NCI-H446 treated with DMSO at 0.1 percent for 48 hours (cell line): ENCODE measurements at regions not wholly inside any gene's neighbourhood (a gene's known extent, or its start where the extent isn't known, plus 50 kb on each side); places are given as distances from the start of the nearest gene placed in this dataset.

Source experiments
- DNase-seq: peaks from one replicate; lab custom pipeline; 2025; lab: John Stamatoyannopoulos, UW

GRCh38 chr7:18414885-18415284 is 80.7 kb upstream of the HDAC9 start:
- no peak for DNase-seq

DNA sequence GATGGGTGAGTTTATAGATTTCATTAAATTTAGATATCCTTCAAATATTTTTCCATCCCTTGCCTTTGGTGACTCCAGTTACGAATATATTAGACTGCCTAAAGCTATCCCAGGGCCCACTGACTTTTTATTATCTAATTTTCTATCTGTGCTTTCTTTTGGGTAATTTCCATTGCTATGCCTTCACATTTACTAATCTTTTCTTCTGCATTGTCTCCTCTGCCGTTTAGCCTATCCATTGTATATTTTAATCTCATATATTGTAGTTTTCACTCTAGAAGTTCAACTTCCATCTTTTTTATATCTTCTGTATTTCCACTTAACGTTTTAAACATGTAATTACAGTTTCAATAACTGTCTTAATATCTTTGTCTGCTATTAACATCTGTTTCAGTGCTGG is 78.6 kb upstream of the HDAC9 start:
- DNase-seq, result no peak

DNA sequence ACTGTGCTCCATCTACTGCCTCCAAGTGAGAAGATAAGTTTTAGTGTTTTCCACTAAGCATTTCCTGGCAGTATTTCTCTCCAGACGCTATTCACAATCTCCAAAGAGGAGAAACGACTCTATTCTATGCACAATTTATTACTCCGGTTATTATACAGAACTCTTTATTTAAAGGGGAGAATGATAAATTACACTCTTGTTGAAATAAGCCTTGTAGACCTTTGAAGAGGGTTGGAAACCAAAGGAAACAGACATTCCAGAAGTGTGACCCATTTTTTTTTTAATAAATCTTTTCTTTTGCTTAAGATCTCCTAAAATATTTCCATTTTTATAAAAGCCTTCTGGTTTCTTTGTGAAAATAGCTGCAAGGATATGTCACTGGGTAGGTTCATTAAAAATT is 76.1 kb upstream of the HDAC9 start:
- no peak for DNase-seq

DNA sequence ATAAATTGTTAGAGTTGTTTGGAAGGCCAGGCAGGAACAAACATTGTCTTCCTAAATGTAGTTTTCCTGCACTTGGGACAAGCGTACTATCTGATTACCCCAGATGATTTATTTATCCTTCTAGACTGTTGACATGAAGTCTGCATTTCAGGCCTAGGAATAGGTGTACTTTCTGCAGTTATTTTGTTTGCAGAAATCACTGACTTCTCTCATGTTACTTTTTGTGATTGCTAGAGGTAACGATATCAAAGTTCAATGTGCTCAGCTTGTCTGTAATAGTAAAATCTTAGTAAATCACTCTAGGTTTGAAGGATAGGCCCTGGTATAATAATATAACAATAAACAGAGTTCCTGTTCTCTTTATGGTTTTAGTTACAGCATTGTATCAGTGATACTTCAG is 75.4 kb upstream of the HDAC9 start:
- no peak for DNase-seq

- no peak for DNase-seq
Measured at GRCh38 chr7:18420748-18421147, 74.8 kb upstream of the HDAC9 start.

DNA sequence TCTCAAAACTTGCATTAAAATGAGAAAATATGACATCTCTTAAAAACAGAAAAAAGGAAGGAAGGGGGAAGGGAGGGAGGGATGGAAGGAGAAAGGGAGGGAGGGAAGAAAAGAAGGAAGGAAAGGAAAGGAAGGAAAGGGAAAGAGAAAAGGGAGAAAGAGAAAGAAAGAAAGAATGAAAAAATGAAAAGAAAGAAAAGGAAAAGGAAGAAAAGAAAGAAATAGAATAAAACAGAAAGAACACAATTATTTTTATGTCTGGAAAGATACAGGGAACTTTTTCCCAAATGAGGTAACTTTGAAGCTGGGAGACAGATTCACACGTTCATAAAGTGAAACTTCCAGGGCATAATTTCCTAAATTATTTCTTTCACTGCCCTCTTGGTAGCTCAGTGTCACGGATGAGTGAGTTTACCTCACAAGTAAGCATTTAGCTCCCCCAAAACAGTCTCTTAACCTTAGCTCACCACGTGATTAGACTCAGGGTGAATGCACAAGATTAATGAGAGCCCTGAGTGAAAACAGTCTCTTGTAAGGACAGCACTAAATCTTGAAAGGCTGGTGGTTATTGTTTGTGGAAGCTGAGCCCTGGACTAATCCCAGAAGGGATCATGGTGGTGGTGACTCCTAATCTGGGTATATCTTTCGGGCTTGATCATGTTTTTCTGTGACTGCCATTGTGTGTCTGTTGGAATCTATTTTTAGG is 74.1 kb upstream of the HDAC9 start:
- no peak for DNase-seq

DNA sequence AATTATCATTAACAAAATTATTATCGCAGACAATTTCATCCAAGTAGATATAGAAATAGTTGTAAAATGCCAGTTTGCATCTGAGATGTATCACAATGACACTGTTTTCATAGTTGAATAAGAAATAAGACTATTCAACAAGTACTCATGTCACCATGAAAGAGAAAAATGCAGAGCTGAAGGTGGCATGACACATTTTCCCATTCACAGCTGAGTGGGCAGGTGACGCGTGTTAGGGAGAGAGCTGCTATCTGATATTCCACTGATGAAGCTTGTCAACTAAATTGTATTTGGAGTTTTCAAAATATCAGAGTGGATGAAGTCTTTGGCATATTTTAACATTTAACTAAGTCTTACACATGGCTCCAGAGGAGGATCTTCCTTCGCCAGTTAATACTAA is 70.3 kb upstream of the HDAC9 start:
- DNase-seq, result no peak

- no peak for DNase-seq
Measured at GRCh38 chr7:18425838-18426445, 69.6 kb upstream of the HDAC9 start.

DNA sequence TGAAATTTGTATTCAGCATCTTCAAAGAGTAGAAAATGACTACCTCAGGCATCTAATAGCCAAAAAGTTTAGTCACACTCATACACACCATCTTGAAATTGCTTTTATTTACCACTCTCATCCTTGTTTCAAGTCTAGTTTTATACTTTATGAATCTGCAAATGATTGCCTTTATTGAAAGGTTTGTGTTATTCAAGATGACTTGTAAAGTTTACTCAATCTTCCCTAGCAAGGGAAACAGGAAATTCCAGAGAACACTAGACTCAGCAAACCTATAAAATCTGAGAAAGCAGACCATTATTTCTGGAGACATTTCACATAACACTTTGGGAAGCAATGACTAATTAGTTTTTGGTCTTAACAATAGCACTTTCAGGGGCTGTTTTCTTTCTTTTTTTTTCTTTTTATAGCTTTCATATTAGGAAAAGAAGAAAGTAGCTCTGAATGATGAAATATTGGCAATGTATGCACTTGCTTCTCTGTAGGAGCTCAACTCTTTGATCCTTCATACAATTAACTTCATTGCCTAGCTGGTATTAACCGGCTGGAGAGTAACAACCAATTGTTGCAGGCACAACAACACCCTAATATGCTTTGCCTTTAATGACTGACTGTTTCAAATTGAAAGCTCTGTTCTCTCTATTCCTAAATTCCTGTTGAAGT is 68.9 kb upstream of the HDAC9 start:
- no peak for DNase-seq

- DNase-seq, result no peak
Measured at GRCh38 chr7:18429547-18429946, 66.0 kb upstream of the HDAC9 start.

DNA sequence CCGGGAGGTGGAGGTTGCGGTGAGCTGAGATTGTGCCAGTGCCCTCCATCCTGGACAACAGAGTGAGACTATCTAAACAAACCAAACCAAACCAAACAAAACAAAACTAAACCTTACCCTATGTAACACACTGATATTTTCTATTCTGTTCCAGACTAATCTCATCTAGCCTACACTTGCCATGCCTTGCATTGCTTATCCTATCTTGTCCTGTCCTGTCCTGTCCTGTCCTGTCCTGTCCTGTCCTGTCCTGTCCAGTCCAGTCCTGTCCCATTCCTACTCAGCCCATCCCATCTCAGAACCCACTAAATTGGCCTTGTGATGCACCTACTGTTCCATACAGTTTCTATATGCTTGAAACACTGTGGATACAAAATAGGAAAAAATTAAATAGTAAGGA is 64.7 kb upstream of the HDAC9 start:
- DNase-seq, result no peak

DNA sequence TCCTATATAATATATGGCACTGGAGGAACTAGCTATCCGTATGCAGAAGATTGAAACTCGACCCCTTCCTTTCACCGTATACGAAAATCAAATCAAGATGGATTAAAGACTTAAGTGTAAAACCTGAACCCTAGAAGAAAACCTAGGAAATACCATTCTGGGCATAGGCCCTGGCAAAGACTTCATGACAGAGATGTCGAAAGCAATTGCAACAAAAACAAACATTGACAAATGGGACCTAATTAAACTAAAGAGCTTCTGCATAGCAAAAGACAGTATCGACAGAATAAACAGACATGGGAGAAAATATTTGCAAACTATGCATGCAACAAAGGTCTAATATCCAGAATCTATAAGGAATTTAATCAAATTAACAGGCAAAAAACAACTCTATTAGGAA is 61.4 kb upstream of the HDAC9 start:
- no peak for DNase-seq

DNA sequence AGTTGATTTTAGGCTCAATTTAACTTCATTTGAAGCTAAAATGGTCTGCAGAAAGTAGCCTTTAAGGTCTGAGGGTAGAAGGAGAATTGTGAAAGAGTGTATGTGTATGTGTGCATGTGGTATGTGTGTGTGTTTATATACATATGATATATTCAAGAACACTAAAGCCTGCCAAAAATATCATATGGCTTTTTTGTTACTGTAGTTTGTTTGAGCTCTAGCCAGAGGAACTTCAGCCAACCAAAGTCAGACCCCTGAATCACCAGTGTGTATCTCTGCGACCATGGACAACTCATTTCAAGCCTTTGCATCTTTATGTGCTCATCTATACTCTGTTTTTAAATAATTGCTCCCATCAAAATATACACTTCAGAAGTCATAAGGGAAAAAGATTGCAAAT is 58.4 kb upstream of the HDAC9 start:
- peak; percentile 33 for DNase-seq

DNA sequence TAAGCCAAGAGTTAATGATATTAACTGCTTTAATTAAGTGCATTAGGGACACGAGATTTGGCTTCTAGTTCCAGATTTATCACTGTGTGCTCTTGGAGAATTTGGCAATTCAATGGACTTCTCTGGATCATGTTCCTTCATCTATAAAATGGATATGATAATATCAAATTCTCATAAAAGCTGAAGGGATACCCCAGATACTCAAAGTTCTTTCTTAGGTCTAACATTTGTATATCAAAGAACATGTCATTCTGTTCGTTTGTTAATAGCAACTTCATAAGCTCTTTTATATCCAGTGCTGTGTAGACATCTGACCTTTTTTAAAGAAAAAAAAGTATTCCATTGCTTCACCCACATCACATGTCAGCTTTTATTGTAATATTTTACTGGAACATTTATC is 54.6 kb upstream of the HDAC9 start:
- no peak for DNase-seq

- no peak for DNase-seq
Measured at GRCh38 chr7:18444826-18445225, 50.7 kb upstream of the HDAC9 start.

DNA sequence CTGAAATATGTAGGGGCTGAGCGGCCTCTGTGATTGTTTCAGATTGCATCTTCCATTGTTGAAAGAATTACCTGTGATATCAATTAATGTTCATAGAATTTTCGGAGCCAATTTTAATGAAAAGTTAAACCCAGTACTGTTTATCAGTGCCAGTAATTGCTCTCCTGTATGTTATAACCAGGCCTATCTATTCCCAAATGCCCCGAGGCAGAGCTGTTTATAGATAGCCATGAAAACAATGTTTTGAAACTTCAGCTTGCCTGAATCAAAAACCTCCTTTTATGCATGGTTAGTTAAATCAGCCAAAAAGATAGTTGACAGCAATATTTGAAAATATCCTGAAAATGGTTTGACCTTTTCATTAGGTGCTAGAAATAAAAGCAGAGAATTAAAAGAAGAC is 50.1 kb upstream of the HDAC9 start:
- DNase-seq, result no peak
